HCT116 (cell line): ENCODE measurements at regions not wholly inside any gene's neighbourhood (a gene's known extent, or its start where the extent isn't known, plus 50 kb on each side); places are given as distances from the start of the nearest gene placed in this dataset.

Source experiments
- ATAC-seq: fragments of 200-7000 bp; cut with Tn5 transposase; 2 replicates; pipeline ENCODE4 v1.9.1; 2020; ENCODE audit warnings: mild to moderate bottlenecking, moderate library complexity
- BruUV-seq: library from RNA; stranded (reverse); fragments of 400-500 nt; replicated peaks from 2 replicates; lab custom pipeline; 2021; lab: Mats Ljungman, UMichigan
- CTCF ChIA-PET: fragments of 300-600 bp; sonication (Branson Sonifier 250); formaldehyde crosslinking; loops from one replicate; lab custom pipeline; 2021; ENCODE audit warnings: antibody characterized with exemption; lab: Charles Lee
- POLR2A ChIA-PET: fragments of 300-600, 350-600 bp; sonication (Branson Sonifier 250); formaldehyde crosslinking; loops from one replicate; lab custom pipeline; 2021; ENCODE audit warnings: antibody characterized with exemption; lab: Charles Lee
- RAD21 ChIA-PET, 2 experiments: fragments of 300-600 bp; sonication (Branson Sonifier 250); formaldehyde crosslinking; loops; one replicate each; lab custom pipeline; 2023; ENCODE audit warnings: low total read pairs in 2 of 2; ENCODE audit not compliant: uncharacterized antibody in 2 of 2, unreplicated experiment in 2 of 2, low non-redundant PET in 1 of 2; lab: Charles Lee
- DNase-seq: peaks from one replicate; pipeline ENCODE4 v3.0.0-alpha.2; 2010; ENCODE audit warnings: low read depth, low spot score
- H2AFZ ChIP-seq: fragments of 200-600 bp; shearing (Covaris generic), sonication (generic); 2 replicates; pipeline ENCODE4 v1.6.1; 2017; ENCODE audit warnings: low read depth, mixed run types, mixed read lengths, antibody characterized with exemption, low read length; ENCODE audit not compliant: poor library complexity, severe bottlenecking
- H3K27ac ChIP-seq: 2 replicates; pipeline ENCODE4 v1.5.1; 2012; ENCODE audit warnings: low read depth, low read length
- H3K27me3 ChIP-seq: fragments of 200-600 bp; sonication (generic); 2 replicates; pipeline ENCODE4 v1.6.1; 2016; ENCODE audit warnings: mixed run types, low read length, mixed read lengths; ENCODE audit not compliant: insufficient read depth
- H3K36me3 ChIP-seq, 2 experiments: fragments of 200-500 bp in 1 of 2; fragments of 200-600 bp in 1 of 2; sonication (Bioruptor generic) in 1 of 2; sonication (generic) in 1 of 2; 2 replicates each; pipeline versions ENCODE4 v1.5.1 to v1.6.1; 2014 to 2016; ENCODE audit warnings: low read length in 2 of 2, inconsistent platforms in 1 of 2, mixed read lengths in 1 of 2, mixed run types in 1 of 2; ENCODE audit not compliant: insufficient read depth in 2 of 2, control insufficient read depth in 1 of 2
- H3K4me1 ChIP-seq, 2 experiments: fragments of 200-600 bp in 1 of 2; sonication (generic) in 1 of 2; 2 replicates each; pipeline versions ENCODE4 v1.5.1 to v1.6.1; 2012 to 2017; ENCODE audit warnings: low read length in 2 of 2, inconsistent platforms in 1 of 2, mild to moderate bottlenecking in 1 of 2, mixed read lengths in 1 of 2, mixed run types in 1 of 2, moderate library complexity in 1 of 2; ENCODE audit not compliant: insufficient read depth in 2 of 2, control insufficient read depth in 1 of 2
- H3K4me2 ChIP-seq: fragments of 200-600 bp; sonication (generic); 2 replicates; pipeline ENCODE4 v1.6.1; 2017; ENCODE audit warnings: mixed run types, low read length, mixed read lengths
- H3K4me3 ChIP-seq, 2 experiments: fragments of 200-600 bp in 1 of 2; sonication (generic) in 1 of 2; replicated peaks in 1 of 2; 2 replicates each; pipeline ENCODE4 v1.5.1; 2011 to 2016; ENCODE audit warnings: low read length in 2 of 2, control low read depth in 1 of 2, low read depth in 1 of 2, mild to moderate bottlenecking in 1 of 2, mixed read lengths in 1 of 2, mixed run types in 1 of 2
- H3K79me2 ChIP-seq: fragments of 200-600 bp; sonication (generic); 2 replicates; pipeline ENCODE4 v1.6.1; 2017; ENCODE audit warnings: mild to moderate bottlenecking, mixed run types, low read length, moderate library complexity, mixed read lengths; ENCODE audit not compliant: insufficient read depth
- H3K9ac ChIP-seq: fragments of 200-600 bp; sonication (generic); 2 replicates; pipeline ENCODE4 v1.6.1; 2016; ENCODE audit warnings: low read length, mixed read lengths
- H3K9me2 ChIP-seq: fragments of 200-600 bp; sonication (generic), shearing (Covaris generic); 2 replicates; pipeline ENCODE4 v1.6.1; 2017; ENCODE audit warnings: mixed run types, mild to moderate bottlenecking, moderate library complexity; ENCODE audit not compliant: insufficient read depth
- H3K9me3 ChIP-seq, 2 experiments: fragments of 200-500 bp in 1 of 2; fragments of 200-600 bp in 1 of 2; sonication (Bioruptor generic) in 1 of 2; sonication (generic) in 1 of 2; 2 replicates each; pipeline ENCODE4 v1.6.1; 2014 to 2017; ENCODE audit warnings: low read length in 2 of 2, mixed read lengths in 2 of 2, inconsistent platforms in 1 of 2, low read depth in 1 of 2, mild to moderate bottlenecking in 1 of 2, mixed run types in 1 of 2, moderate library complexity in 1 of 2; ENCODE audit not compliant: control insufficient read depth in 1 of 2, insufficient read depth in 1 of 2
- H4K20me1 ChIP-seq: fragments of 200-600 bp; sonication (generic), shearing (Covaris generic); 2 replicates; pipeline ENCODE4 v1.6.1; 2017; ENCODE audit warnings: mixed run types, mild to moderate bottlenecking, moderate library complexity; ENCODE audit not compliant: insufficient read depth
- ATF3 ChIP-seq: IDR thresholded peaks from 2 replicates; pipeline ENCODE4 v1.6.1; 2012
- CBX3 ChIP-seq: IDR thresholded peaks from 2 replicates; pipeline ENCODE4 v1.6.1; 2012; ENCODE audit warnings: low read depth
- CEBPB ChIP-seq: IDR thresholded peaks from 2 replicates; pipeline ENCODE4 v1.6.1; 2012; ENCODE audit warnings: low read depth
- ELF1 ChIP-seq: IDR thresholded peaks from 2 replicates; pipeline ENCODE4 v1.6.1; 2012; ENCODE audit warnings: low read depth, borderline replicate concordance
- EZH2 ChIP-seq: fragments of 200-600 bp; sonication (generic); IDR thresholded peaks from 2 replicates; pipeline ENCODE4 v1.6.1; 2017; ENCODE audit warnings: antibody characterized with exemption, mixed run types
- EZH2phosphoT487 ChIP-seq: fragments of 200-600 bp; IDR thresholded peaks from 2 replicates; pipeline ENCODE4 v1.6.1; 2018; ENCODE audit warnings: antibody characterized with exemption, borderline replicate concordance
- FOSL1 ChIP-seq: IDR thresholded peaks from 2 replicates; pipeline ENCODE4 v1.6.1; 2012; ENCODE audit warnings: low read depth
- JUND ChIP-seq: IDR thresholded peaks from 2 replicates; pipeline ENCODE4 v1.6.1; 2012
- POLR2AphosphoS5 ChIP-seq: IDR thresholded peaks from 2 replicates; pipeline ENCODE4 v1.6.1; 2011; ENCODE audit warnings: mild to moderate bottlenecking, low read depth, low read length, moderate library complexity
- RAD21 ChIP-seq: IDR thresholded peaks from 2 replicates; pipeline ENCODE4 v1.6.1; 2012; ENCODE audit warnings: low read depth, mild to moderate bottlenecking
- REST ChIP-seq: IDR thresholded peaks from 2 replicates; pipeline ENCODE4 v1.6.1; 2012; ENCODE audit warnings: low read depth
- SIN3A ChIP-seq: IDR thresholded peaks from 2 replicates; pipeline ENCODE4 v1.6.1; 2012; ENCODE audit warnings: low read depth
- SP1 ChIP-seq: IDR thresholded peaks from 2 replicates; pipeline ENCODE4 v1.6.1; 2012; ENCODE audit warnings: low read depth
- YY1 ChIP-seq: IDR thresholded peaks from 2 replicates; pipeline ENCODE4 v1.6.1; 2011; ENCODE audit warnings: low read length, low read depth, moderate library complexity, mild to moderate bottlenecking; ENCODE audit not compliant: insufficient replicate concordance; ENCODE audit errors: extremely low read depth
- ZBTB33 ChIP-seq: IDR thresholded peaks from 2 replicates; pipeline ENCODE4 v1.6.1; 2011; ENCODE audit warnings: mild to moderate bottlenecking, low read length, moderate library complexity; ENCODE audit not compliant: insufficient replicate concordance; ENCODE audit errors: extremely low read depth
- ZNF274 ChIP-seq: fragments of 200-500 bp; sonication (Bioruptor generic); IDR thresholded peaks from 2 replicates; pipeline ENCODE4 v1.6.1; 2014; ENCODE audit warnings: mild to moderate bottlenecking, low read depth, low read length, inconsistent platforms
- intact Hi-C: fragments of 100-400 bp; cut with micrococcal nuclease; formaldehyde crosslinking; loops from 2 replicates; pipeline ENCODE4 v1.10.0; 2022
- TF ChIP-seq, protein P1 (sequence below): IDR thresholded peaks from 2 replicates; pipeline ENCODE4 v1.6.1; 2012
- TF ChIP-seq, protein P2 (sequence below), 3 experiments: fragments of 200-600 bp in 1 of 3; sonication (generic) in 1 of 3; IDR thresholded peaks in 2 of 3; conservative IDR thresholded peaks in 1 of 3; 2 replicates each; pipeline ENCODE4 v1.5.1; 2012 to 2017; ENCODE audit warnings: low read depth in 2 of 3, low read length in 2 of 3, antibody characterized with exemption in 1 of 3, borderline replicate concordance in 1 of 3, control low read depth in 1 of 3, mild to moderate bottlenecking in 1 of 3, mixed read lengths in 1 of 3, mixed run types in 1 of 3, moderate library complexity in 1 of 3; ENCODE audit not compliant: insufficient read depth in 1 of 3

DNA sequence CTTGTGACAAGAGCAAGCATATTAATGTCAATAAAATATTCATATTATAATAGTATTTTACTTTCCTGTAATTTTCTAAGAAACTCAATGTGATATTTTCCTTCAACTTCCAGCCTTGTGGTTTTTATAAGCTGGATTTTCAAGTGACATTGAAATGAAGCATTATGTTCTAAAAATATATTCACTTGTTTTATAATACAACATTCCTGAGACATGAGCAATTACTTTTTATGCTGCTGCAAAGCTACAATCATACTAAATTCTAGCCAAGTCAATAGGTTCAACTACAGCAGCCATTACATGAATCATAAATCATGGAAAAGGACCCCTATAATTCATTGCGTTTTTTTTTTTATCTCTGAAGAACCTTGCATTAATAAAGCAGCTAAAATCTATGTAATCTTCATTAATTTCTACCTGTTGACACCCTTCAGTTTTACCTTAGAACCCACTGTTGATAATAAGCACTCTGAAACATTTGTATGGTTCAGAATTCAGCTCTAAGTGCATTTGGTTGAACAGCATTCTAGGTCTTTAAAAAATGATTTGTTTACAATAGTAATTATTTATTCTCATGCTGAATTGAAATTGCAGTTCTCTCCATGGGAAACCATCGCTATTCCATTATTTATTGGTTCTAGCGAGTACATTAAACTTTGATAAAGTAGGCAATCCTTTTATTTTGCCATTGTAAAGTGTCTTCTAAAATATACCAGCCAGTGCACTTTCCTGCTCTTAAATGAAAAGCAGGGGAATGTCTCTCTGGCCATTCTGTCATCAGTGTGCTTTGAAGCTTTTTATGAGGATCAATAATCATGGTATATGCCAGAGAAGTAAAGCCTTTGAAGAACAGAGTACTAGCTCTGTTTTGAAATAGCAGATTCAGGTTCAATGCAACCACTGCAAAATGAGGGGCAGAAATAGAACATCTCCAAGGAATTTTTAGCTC, 132.6 kb downstream of the GNAT3 start:
- ATAC-seq (no peak), DNase-seq (no peak)
- peak overlapping the region; percentile 52 for H2AFZ ChIP-seq
- ChIA-PET RAD21 (no interaction called here), POLR2A (no interaction called here), CTCF (interaction anchor here (1.0 to 1.1 kb wide), 2 partner anchors 13 to 320 kb away, joined by 3 to 4 read pairs; no protein-coding TSS in a partner anchor)
- no peaks in the 10 kb centered on the region for H3K36me3 ChIP-seq
- no peaks in the 10 kb centered on the region for H4K20me1 ChIP-seq
- H3K4me1 ChIP-seq, result peaks cover 14 to 24% of the 10 kb centered on the region in 2 experiments
- no peak overlapping the region for H3K9ac ChIP-seq
- intact Hi-C loops, result no loop called here
- H3K4me3 ChIP-seq, result no peak overlapping the region
- no peaks in the 10 kb centered on the region for H3K9me3 ChIP-seq
- no peaks in the 10 kb centered on the region for H3K27me3 ChIP-seq
- no peaks in the 10 kb centered on the region for H3K9me2 ChIP-seq
- peak overlapping the region; percentile 55 for H3K4me2 ChIP-seq
- no TSS peak for BruUV-seq
- H3K27ac ChIP-seq, result peak overlapping the region; percentile 38; the same call in 1 of the 2 replicates
- H3K79me2 ChIP-seq, result no peaks in the 10 kb centered on the region
- TF ChIP-seq EZH2phosphoT487, result no peak
- TF ChIP-seq ZBTB33, result no peak
- no peak for TF ChIP-seq ELF1
- TF ChIP-seq SP1, result 0 out of 2 replicates have a peak, but pooled peaks have one; percentile 13
- TF ChIP-seq, protein P1, sequence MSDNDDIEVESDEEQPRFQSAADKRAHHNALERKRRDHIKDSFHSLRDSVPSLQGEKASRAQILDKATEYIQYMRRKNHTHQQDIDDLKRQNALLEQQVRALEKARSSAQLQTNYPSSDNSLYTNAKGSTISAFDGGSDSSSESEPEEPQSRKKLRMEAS, result no peak
- TF ChIP-seq, protein P2, sequence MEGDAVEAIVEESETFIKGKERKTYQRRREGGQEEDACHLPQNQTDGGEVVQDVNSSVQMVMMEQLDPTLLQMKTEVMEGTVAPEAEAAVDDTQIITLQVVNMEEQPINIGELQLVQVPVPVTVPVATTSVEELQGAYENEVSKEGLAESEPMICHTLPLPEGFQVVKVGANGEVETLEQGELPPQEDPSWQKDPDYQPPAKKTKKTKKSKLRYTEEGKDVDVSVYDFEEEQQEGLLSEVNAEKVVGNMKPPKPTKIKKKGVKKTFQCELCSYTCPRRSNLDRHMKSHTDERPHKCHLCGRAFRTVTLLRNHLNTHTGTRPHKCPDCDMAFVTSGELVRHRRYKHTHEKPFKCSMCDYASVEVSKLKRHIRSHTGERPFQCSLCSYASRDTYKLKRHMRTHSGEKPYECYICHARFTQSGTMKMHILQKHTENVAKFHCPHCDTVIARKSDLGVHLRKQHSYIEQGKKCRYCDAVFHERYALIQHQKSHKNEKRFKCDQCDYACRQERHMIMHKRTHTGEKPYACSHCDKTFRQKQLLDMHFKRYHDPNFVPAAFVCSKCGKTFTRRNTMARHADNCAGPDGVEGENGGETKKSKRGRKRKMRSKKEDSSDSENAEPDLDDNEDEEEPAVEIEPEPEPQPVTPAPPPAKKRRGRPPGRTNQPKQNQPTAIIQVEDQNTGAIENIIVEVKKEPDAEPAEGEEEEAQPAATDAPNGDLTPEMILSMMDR (IDR thresholded peaks at IDR 0.05 in 2 of 3, conservative IDR thresholded peaks at IDR 0.05 in 1 of 3; ENCODE audit: borderline replicate concordance in 1 of 3, insufficient read depth in 1 of 3, low read depth in 2 of 3, low read length in 2 of 3), result no peak
- TF ChIP-seq EZH2, result no peak
- TF ChIP-seq REST, result no peak
- TF ChIP-seq SIN3A, result no peak
- 0 out of 2 replicates have a peak, but pooled peaks have one; percentile 11 for TF ChIP-seq CEBPB
- no peak for TF ChIP-seq CBX3
- peak; percentile 39; the same call in 1 of the 2 replicates for TF ChIP-seq FOSL1
- no peak for TF ChIP-seq ZNF274
- TF ChIP-seq YY1, result no peak
- TF ChIP-seq ATF3, result no peak
- 0 out of 2 replicates have a peak, but pooled peaks have one; percentile 19 for TF ChIP-seq JUND
- TF ChIP-seq RAD21, result no peak
- TF ChIP-seq POLR2AphosphoS5, result no peak
